NCI-H2029 treated with DMSO at 0.1 percent for 48 hours (cell line): ENCODE measurements at regions not wholly inside any gene's neighbourhood (a gene's known extent, or its start where the extent isn't known, plus 50 kb on each side); places are given as distances from the start of the nearest gene placed in this dataset.
"Not testable (repeated sequence)": the region's sequence is repeated elsewhere in the genome, so short reads cannot be mapped to it uniquely, and the experiment has no call there.

Source experiments
- DNase-seq: peaks from one replicate; lab custom pipeline; 2025; lab: John Stamatoyannopoulos, UW

DNA sequence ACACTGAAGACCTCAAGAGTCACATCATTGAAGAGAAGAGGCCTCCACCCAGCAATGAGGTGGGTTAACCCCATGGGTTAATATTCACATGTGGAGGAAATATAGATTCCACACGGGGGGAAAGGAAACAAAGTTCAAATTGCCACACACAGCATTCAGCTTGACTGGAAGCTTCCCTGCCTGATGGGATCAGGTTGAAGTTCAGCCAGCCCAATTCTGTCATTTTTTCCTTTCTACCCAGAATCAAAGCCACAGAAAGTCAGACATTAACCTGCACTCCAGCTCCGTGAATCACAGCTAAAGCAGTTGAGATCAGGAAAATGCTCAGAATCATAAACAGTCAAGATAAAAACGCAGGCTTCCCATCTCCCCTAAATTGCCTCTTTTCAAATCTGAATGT lies 208.7 kb upstream of the OBI1 start:
- no peak for DNase-seq

DNA sequence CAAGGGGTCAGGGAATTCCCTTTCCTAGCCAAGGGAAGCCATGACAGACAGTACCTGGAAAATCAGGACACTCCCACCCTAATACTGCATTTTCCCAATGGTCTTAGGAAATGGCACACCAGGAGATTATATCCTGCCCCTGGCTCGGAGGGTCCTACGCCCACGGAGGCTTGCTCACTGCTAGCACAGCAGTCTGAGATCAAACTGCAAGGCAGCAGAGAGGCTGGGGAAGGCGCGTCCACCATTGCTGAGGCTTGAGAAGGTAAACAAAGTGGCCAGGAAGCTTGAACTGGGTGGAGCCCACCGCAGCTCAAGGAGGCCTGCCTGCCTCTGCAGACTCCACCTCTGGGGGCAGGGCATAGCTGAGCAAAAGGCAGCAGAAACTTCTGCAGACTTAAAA lies 207.1 kb upstream of the OBI1 start:
- DNase-seq, result not testable (repeated sequence)

DNA sequence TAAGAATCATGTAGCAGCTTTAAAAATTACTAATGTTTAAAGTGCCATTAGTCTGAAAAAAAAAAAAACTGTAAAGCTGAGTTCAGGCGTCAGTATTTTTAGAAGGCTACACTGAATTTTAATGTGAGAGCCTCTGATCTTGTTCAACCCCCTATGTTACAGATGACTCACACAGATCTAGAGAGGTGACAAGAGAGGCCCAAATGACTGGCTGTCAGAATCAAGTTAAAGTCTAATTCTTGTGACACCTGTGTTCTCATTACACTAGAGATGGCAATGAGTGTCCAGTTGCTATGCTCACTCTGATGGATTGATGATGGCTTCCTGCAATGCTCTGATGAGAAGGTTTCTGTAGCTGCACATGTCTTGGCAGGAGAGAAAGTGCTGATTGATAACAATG lies 203.5 kb upstream of the OBI1 start:
- DNase-seq, result no peak

DNA sequence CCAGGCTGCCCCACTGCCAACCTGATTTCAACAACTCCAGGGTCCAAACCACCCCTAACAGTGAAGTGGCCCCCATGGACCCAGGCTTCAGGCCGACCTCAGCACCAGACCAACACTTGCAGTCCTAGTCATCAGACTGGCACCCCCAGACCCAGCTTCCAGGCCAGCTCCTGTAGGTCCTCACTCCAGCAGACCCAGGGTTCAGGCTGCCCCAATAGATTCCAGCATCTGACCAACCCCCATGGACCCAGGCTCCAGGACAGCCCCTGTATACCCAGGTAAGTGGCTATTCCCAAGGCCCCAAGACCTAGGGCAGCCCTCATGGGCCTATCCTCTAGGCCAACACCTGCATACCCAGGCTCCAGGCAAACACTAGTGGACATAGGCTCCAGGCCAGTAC lies 193.8 kb upstream of the OBI1 start:
- no peak for DNase-seq

DNA sequence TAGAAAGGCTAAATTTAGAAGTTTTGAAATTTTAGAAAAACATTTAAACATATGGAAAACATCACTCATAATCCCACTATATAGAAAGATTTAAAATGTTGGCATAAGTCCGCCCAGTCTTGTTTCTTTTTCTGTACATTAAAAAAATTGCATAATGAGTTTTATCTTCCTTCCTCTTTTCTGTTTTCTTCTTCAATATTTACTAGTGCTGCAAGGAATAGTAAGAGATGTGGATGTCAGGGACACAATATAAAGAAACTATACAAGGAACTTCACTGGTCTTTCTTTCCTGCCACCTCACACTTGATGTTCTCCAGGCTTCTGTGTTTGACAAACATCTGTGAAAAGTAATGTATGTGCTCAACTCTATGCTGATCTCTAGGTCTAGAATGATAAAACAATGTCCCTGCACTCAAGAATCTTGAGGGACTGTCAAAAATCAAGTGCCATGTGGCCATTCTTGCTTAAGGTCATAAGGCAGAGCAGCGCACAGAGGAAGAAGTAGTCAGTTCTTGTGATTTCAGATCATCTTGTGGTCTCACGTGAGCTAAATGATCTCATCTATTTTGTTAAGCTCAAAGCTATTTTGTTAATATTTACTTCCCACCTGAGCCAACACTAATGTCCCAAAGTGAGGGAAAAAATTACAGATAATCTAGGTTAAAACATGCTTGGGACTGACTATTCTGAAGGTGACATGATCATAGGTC lies 186.9 kb upstream of the OBI1 start:
- no peak for DNase-seq

DNA sequence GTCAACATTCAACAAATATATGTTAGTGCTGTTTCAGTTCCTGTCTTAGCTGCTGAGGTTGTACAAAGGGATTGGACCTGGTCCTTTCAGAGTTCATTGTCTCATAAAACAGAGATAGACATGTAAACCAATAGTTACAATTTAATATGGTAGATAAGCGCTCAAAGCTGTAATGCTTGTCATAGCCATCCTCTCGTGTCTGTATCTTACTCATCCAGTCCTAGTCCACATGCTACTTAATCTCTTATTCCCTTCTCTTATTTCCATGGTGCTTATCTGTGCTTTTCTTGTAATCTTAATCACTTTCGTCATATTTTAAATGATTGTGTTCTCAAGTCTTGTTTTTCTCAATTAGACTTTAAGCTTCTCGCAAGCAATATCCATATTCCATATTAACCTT lies 185.2 kb upstream of the OBI1 start:
- no peak for DNase-seq

DNA sequence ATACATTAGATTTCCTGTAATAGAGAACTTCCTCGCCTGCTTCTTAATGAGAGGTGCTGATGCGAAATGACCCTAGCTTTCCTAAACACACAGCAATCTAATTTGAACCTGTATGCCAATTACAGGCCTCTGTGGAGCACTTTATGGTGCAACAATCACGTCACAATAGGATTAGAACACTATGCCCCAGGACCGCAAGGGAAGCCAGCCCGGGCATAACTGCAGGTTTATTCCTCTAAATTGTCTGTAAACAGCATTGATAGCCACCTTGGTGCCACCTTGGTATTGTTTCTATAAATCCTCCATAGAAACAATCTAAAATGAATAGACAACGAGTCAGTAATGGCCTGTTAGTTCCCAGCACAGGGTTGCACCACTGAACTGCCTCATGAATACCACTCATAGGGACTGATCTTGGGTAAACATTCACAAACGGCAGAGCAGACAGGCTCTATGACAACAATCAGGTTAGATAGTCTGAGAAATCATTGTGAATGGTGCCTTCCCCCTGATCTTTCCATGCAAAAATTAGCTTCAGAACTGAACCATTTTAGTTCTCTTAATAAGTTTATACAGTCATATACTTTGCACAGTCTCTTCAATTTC lies 182.5 kb upstream of the OBI1 start:
- DNase-seq, result no peak

DNA sequence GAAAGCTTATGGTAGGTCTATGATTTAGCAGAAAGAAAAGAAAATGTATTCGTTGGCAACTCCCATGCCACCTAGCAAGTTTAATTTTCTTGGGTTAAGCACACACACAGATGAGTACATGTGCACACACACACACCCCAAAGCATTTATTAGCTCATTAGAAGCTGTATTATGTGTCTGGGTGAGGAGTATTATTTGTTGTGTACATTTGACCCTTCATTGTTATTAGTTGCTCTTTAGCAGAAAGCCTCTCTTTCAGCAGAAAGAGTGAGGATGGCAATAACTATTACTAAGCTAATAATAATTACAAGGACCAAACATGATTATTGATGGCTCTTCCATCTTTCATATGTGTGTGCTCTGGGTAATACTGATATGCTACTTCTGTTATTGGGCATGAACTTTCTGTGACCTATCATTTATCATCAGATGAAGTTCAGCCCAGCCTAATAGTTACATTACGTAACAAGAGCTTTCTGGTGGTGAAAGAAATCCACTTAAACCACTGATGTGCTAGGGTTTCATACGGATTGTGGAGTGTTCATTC lies 177.4 kb upstream of the OBI1 start:
- DNase-seq, result no peak

DNA sequence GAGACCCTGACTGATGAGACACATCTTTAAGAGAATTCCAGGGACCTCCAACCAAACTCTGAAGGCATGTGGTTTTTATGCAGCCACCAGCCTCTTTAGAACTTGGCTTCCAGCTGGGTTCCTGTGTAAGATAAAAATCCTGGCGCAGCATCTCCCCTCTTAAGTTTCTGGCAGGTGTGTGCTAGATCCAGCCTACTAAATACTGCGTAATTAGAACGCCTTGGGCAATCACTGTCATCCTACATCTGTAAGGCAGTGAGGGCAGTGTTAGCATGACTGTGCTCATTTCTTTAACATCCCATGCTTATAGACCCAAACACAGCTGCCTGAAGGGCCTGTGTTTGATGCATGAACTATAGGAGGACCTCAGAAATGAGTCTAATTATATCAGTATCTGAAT lies 173.5 kb upstream of the OBI1 start:
- no peak for DNase-seq

DNA sequence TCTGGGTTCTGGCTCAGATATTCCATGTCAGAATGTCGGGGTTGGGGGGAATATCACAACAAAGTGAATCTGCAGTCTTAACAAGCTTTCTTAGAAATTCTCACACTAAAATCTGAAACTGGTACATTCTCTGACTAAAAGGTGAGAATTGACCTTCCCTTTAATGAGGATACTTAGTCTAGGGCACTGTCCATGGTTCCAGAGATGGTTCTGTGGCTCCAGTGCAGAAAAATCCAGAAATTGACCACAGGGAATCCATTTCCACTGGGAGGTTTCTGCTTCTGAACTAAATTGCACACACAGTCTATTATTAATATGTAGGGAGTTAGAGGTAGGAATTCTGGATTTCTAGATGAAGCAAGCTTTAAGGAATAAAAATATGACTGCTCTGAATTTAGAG lies 171.6 kb upstream of the OBI1 start:
- DNase-seq, result no peak

DNA sequence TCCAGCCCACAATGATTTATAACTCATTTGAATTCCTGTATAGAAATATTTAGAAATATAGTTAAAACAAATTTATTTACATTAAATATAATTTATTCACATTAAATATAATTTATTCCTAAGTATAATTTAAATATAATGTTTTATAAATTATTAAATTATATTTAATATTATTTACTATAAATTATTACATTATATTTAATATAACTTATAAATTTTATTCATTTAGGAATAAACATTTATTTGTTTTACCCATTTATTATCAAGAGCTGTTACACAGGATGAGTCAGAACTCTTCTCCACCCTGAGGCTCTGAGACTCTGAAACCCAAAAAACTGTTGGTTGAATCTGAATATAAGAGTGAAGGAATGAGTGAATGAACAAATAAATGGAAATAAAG lies 170.9 kb upstream of the OBI1 start:
- no peak for DNase-seq

DNA sequence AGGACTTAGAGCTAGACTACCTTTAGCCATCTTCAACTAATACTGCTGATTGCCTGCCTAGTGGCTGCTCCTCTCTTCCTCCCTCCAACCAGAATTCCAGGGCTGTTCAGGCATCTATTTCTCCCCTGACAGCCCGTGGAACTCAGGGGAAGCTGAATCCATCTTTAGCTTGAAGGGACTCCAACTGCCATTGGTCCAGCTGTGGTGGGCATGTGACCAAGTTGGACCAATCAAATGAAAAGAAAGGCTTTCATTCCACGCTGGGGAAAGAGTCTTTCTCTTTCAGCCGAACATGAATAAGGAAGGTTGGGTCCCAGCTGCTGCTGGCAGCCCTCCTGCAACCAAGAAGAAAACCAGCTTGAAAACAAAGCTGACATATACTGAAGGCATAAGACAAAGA lies 168.5 kb upstream of the OBI1 start:
- DNase-seq, result no peak

DNA sequence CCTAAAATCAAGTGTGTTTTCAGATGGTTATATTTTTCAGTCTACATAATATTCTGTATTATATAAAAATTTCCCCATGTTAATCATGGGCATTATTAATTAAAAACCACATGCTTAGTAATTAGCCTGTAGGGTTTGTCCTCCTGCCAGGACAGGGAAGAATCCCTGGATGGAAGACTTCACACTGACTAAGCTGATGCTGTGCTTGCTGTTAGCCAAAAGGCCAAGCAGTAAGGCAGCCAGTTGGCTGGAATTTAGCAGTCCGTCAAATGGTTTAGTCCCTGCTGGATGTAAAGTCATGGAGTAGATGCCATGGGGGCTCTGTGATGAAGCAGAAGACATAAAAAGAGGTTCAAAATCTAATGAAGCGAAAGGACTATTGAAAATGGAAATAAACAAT lies 168.0 kb upstream of the OBI1 start:
- no peak for DNase-seq

DNA sequence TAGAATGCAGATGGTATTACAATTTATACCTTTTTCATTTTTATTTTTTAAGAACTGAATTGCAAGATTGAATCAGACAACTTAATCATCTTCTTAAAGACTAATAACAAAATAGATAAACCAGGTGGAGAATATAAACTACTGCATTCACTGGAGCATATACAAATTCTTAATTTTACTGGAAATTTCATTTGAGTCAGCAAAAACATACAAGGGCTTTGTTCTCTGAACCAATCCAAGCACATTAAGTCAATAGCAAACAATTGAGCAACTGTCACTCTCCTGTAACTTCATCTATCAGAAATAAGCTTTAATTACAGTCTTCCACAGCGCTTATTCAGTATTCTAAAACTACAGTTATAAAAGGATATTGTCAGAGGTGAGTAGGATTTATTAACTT lies 167.4 kb upstream of the OBI1 start:
- DNase-seq, result no peak

DNA sequence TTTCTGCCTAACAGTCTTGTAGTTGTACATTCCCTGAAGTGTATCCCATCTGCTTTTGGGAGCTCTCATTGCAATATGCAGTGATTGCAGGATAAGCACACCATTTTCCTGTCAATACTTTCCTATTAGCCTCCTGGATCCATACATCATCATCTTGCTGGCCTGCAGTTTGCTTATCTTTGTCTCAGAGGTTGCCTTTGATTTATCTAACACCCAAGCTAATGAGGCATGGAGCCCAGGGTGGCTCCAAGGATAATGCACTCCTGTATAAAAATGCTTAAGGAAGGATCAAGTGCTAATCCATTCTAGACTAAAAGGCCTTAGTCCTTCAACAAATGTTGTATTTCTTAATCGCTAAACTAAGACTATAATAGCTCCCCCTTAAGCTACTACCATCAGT lies 161.6 kb upstream of the OBI1 start:
- DNase-seq, result no peak

DNA sequence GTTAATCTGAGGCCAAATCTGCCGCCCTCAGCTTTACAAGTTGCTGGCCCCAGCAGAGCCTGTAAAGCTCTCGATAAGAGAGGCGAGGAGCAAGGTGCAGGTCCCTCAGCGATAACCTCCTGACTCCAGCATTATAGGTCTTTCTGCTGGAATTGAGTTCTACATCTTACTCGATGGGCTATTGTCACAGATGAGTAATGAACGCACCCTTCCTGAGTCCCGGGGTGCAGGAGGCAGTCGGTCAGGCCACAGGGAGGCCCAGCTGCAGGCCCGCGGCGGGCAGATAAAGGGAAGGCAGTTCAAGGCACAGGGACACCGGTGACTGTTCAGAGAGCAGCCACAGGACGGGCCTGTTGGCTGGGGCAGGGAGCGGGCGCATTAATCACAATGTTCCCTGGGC lies 157.6 kb upstream of the OBI1 start:
- no peak for DNase-seq

DNA sequence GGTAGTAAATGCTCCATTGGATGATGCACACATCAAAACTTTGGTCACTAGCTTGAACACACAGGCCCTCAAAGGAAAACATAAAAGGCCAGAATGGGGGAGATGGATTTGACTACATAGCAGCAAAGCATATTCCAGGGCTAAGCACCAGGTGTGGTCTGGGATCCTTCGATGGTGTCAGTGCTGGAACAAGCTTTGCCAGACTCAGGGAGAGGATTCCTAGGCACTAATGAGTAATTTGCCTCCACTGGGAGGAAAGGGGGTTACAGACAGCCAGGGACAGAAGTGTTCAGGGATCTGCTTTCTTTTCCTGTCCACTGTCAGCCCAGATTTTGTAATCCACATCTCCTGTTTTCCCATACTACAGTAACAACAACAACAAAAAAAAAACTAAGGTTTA lies 157.2 kb upstream of the OBI1 start:
- DNase-seq, result no peak

DNA sequence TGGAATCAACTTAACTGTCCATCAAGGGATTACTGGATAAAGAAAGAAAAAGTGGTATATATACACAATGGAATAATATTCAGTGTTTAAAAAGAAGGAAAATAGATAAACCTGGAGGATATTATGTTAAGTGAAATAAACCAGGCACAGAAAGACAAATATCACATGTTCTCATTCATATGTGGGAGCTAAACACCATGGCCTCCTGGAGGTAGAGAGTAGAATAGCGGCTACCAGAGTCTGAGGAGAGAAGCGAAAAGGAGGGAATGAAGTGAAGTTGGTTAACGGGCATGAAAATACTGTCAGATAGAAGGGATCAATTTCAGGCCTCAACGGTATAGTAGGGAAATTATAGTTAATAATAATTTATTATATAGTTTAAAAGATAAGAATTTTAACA lies 147.5 kb upstream of the OBI1 start:
- no peak for DNase-seq

DNA sequence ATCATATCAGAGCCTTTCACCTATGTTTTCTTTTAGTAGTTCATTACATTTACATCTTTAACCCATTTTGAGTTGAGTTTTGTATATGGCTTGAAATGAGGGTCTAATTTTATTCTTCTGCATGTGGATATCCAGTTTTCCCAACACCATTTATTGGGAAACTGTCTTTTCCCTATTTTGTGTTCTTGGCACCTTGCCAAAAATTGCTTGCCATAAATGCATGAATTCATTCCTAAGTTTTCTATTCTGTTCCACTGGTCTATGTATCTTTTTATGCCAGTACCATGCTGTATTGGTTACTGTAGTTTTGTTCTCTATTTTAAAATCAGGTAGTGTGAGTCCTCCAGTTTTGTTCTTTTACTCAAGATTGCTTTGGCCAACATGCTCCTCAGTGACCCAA lies 144.0 kb upstream of the OBI1 start:
- DNase-seq, result no peak

DNA sequence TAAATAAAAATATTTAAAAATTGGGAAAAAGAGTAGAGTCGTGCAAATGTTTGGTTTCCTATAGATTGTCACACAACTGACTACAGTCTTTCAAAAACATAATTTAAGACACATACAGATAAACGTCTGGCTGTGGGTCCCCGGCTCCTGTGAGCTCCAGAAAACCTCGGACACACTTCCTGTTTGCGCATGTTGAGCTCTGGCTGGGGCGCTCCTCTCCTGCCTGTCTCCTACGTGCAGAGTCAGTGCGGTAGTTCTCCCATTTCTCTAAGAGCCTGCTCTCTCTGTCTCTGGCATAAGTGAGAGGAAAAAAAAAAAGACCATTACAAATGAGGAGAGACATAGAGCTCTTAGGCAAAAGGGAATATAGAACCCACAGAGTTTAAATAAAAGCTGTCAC lies 128.2 kb upstream of the OBI1 start:
- DNase-seq, result no peak

DNA sequence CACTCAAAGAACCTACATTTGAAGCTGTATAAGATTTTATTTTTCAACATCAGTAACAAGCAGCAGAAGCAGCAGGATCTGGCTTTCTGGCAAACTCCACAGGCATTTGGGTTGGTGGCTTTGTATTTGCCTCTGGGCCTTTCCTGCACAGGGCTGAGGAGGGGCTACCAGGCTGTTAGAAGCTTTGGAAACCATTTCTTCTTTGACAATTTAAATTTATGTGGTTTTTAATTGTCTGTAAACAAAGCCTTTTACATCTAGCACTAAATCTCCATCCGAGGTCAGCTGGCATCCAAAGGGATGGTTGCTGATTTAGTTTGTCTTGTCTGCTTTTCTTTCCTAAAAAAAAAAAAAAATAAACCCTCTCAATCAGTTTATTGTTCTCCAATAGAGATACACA lies 127.5 kb upstream of the OBI1 start:
- DNase-seq, result no peak

DNA sequence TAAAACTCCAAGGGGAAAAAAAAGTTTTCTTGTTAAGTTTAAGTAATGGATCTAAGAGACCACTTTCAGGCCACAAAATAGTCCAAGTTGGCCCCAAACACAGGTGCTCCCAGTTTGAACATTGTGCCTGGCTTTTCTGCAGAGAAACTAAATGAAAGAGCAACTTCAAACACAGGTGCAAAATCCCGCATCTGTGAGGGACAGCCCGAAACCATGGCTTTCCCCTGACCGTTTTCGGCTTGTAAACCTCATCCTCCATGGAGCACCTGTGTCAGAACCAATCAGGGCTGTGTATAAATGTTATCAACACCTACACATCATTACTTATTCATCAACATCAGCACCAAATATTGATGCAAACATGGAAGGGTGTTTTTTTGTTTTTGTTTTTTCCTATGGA lies 126.8 kb upstream of the OBI1 start:
- no peak for DNase-seq

DNA sequence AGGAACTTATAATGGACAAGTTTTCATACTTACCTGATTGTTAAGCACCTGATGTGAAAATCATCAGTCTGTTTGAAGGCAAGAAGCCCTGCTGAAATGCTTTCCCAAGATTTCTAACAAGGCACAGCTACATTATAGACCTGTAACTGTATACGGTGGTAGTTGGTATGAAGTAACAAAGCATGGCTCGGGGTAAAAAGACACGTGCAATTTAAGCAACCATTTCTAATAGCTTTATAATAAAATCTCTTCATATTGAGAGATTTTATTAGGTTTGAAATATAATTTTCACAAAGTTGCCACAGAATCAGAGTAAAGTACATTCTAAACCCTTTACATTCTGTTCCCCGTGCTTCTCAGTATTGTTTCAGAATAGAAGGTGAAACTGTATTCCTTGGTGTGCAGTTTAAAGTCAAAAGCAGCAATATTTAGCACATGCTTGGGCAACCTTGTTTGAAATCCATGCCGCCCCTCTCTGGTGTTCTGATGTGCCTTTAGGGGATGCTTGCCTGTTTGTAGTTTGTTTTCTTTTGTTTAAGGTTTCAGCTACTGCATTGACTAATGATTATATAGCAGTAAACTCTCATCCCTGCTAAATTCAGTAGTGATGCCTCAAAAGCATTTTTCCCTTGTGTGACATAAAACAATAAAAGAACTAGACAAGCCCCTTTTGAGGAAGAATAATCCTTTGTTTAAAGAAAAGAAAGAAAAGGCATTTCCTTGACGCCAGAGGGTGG lies 125.2 kb upstream of the OBI1 start:
- DNase-seq, result no peak
